ENCODE measurements at regions not wholly inside any gene's neighbourhood (a gene's known extent, or its start where the extent isn't known, plus 50 kb on each side); places are given as distances from the start of the nearest gene placed in this dataset.

- DNase-seq, result no peak
Observed at GRCh38 chr5:74140409-74140808, 500.1 kb downstream of the ENC1 start.

DNA sequence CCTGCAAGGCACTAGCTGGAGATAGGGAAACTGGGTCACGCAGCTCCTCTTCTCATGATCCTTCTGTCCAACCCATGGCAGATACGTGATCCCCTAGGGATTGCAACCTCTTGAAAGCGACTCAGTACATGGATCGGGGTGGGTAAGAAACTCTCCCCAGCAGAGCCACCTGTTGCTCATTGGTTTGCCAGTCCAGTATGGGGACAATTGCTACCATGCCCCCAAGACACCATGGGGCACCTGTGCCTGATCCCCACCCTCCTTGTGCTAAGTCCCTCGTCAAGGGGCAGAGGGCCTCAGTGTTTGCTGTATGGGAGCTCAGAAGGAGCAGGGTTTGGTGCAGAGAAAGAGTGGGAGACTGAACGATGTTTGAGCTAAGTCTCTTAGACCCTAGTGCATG, 500.9 kb downstream of the ENC1 start:
- DNase-seq, result no peak

GRCh38 chr5:74138721-74139120, 501.8 kb downstream of the ENC1 start:
- DNase-seq, result no peak

GRCh38 chr5:74136276-74136825, 504.2 kb downstream of the ENC1 start:
- no peak for DNase-seq

DNA sequence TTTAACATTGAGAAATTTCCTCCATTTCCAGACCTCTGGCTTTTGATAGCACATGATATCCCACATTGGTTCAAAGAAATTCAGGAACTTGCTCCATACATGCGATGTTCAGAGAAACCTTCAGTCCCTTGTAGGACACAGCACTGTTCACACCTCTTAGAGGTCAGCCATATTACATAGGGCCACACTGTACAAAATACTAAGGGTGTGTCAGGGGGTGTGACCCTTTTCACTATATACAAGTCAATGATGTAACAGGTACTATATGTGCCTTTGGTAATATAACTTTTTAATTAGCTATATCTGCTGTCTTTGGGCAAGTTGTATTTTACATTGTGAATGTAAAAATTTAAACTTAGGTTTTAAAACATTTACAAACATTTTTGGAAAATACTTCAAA, 505.5 kb downstream of the ENC1 start:
- DNase-seq, result no peak

GRCh38 chr5:74132485-74132884, 506.5 kb downstream of the ARHGEF28 start:
- DNase-seq, result no peak

GRCh38 chr5:74131250-74131649, 505.3 kb downstream of the ARHGEF28 start:
- no peak for DNase-seq

- DNase-seq, result no peak
Observed at GRCh38 chr5:74130155-74130897, 504.3 kb downstream of the ARHGEF28 start.

DNA sequence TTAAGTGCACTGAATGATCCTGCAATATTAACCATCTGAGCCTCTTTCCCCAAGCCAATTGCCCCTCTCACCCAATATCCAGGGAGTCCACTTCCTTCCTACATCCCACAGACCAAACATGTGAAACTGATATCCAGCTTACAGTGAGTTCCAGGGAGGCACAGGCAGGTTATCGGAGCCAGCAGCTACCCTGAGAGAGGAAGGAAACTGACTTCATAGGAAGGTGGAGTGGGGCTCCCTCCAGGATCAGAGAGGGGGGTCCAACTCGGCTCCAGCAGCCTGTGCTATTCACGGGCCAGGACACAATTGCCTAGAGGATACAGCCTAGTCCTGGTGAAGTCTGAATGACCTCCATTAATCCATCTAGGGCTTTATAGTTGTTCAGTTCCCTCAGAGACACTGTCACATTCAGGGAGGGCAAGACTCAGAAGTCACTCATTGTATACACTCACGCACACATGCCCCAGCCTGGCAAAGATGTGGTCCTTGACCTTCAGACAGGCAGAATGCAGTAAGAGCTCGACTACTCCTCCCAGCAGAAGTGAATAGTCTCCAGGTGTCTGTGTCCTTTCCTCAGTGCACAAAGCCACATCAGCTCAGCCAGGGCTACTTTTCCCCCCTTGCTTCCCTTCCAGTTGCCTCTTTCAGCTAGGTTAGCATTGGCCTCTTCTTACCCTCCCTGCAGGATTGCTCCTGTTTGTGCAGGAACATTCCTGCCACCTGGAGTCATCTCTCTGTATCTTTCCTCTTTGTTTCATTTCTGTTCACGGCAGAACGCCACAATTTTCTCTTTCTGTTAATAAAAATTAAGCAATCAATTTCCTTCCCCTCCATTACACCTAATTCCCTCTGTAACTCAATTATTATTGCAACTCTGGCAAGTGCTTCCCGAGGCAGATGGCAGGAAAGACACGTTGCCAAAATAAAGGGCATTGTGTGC, 501.7 kb downstream of the ARHGEF28 start:
- no peak for DNase-seq

DNA sequence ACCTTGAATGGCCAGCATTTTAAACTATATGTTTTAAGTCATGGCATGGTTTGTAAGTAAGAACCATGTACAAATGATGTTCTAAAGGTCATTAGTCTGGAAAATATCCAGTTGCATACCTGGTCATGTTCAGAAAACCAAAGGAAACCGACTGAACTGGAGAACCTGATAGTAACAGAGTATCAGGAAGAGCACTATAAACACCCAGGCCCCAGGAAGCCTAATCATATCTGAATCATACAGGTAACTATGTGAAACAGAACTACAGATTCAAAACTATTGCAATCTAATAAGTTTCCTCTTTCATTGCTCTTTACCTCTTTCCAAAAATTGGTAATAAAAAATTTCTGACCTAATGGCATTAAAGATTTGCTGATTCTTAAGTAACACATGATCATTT, 500.3 kb downstream of the ARHGEF28 start:
- no peak for DNase-seq

DNA sequence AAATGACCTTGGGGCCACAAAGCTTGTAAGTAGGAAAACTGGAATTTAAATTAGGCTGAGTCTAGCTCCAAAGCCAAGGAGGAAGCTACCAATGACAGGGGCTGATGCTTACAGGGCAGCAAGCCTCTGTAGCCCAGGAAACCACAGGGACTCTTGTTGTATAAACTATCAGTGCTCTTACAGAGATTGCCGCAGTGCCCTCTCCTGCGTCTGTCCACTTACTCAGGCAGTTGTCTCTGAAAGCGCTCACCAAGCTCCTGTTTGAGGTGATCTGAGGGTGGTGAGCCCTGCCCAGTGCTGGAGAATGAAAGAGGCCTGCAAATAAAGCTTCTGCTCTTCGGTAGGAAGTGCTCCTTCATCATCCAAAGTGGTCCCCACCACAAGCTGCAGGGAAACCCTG, 498.8 kb downstream of the ARHGEF28 start:
- no peak for DNase-seq

DNA sequence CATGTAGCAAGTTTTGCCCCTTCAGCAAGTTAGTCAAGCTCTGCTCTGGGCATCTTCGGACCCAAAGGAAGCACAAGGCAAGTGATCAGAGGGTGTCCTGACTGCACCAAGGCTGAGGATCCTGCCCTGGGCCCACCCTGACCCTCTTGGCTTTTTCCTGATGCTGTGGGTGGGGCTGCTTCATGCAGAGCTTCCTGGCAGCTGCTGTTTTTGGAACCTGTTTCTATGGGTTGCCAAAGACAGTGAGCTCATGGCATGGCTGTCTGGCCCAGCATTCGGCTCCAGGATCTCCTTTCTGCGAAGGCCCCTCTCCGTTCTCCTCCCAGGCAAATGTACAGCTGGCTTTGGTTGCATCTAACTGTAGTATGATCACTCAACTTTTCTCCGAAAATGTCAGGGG, 497.9 kb downstream of the ARHGEF28 start:
- DNase-seq, result no peak

GRCh38 chr5:74122979-74123590, 497.1 kb downstream of the ARHGEF28 start:
- DNase-seq, result no peak

- DNase-seq, result no peak
Observed at GRCh38 chr5:74122175-74122574, 496.2 kb downstream of the ARHGEF28 start.

GRCh38 chr5:74120585-74120984, 494.6 kb downstream of the ARHGEF28 start:
- no peak for DNase-seq

GRCh38 chr5:74118071-74118470, 492.1 kb downstream of the ARHGEF28 start:
- DNase-seq, result no peak

- DNase-seq, result no peak
Observed at GRCh38 chr5:74116984-74117383, 491.0 kb downstream of the ARHGEF28 start.

- no peak for DNase-seq
Observed at GRCh38 chr5:74116266-74116665, 490.3 kb downstream of the ARHGEF28 start.

- DNase-seq, result no peak
Observed at GRCh38 chr5:74113927-74114326, 487.9 kb downstream of the ARHGEF28 start.

DNA sequence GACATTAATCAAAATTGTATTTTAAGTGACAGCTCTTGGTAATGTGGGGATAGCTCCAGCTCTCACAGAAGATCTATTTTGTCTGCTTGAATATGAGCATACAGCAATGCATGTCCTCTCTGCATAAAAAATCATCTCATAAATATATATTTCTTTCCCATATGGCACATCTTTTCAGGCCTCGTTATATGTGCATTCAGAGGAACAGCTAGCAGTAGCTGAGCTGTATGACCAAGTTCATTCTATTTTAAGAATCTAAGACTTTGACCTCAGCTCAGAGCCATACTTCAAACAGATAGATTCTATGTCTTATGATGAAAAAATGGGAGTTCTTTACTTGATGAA, 487.2 kb downstream of the ARHGEF28 start:
- DNase-seq, result no peak

- no peak for DNase-seq
Observed at GRCh38 chr5:74112372-74113195, 486.6 kb downstream of the ARHGEF28 start.

DNA sequence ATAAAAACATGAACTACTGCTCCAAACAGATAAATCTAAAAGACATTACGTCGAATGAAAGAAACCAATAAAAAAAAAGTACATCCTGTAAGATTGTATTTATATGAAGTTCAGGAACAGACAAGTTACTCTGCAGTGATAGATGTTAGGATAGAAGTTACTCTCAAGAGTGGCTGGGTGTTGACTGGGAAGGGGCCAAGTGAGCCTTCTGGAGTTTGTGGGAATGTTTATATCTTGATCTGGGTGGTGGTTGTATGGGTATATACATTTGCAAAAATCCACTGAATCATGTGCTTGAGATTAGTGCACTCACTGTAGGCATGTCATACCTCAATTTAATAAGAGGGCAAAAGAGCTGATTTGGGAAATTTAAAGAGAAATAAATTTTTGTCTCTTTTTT, 485.8 kb downstream of the ARHGEF28 start:
- no peak for DNase-seq

DNA sequence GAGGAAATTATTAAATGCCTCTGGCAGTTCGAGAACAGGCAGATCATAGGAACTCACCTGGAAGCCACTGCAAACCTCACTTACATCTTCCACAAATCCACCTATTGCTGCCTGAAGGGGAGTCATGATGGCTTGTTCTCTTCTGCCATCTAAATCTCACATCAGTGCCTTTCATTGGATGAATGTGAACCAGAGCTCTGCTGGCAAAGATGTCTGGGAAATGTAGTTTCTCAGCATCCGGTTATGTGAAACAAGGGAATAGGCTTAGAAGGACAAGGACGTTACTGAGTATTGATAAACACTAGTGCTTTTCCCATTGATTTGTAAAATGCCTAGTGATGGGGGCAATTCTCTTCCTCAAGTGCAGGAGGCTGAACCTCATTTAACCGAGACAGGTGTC, 483.3 kb downstream of the ARHGEF28 start:
- no peak for DNase-seq

Measured in CD4-positive, alpha-beta T cell treated with Interleukin-17A for 1 hour (primary cell).